ENCODE measurements at regions not wholly inside any gene's neighbourhood (a gene's known extent, or its start where the extent isn't known, plus 50 kb on each side); places are given as distances from the start of the nearest gene placed in this dataset.
A peak's percentile ranks its signal among the peaks of the same experiment; 100 is the strongest.
"Not testable (repeated sequence)": the region's sequence is repeated elsewhere in the genome, so short reads cannot be mapped to it uniquely, and the experiment has no call there.

DNA sequence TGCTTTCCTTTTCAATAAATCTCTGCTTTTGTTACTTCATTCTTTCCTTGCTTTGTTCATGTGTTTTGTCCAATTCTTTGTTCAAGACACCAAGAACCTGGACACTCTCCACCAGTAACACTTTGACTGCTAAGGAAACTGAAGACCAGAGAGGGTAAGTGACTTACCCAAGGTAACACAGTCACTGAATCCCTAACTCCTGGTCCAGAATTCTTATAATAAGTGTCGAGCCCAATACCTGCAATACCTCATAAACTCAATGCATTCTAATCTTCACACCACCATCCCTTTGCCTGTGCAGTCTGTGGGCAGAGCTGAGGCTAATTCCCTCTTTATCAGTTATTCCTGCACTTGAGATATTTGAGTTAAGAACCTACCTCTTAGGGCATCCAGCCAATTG, 237.8 kb downstream of the UACA start:
- no peak for DNase-seq (ENCODE audit: low read depth, low spot score)

DNA sequence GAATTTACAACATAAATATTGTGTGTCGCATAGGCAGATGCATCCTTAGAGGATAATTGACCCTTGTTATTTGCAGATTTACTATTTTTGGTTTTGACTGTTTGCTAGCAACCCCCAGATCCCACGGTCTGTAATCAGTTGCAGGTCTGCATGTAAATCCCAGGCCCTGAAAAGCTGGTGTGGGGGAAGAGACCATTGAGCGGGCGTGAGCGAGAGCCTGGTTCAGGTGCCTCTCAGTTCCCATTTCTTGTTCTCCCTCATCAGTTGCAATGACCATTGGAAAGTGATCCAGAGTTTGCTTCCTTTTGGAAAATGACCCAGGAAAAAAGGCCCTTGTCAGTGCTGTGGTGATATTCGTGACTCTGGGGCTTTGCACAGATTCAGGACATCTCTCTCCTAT, 238.9 kb downstream of the UACA start:
- no peak for DNase-seq (ENCODE audit: low read depth, low spot score)

DNA sequence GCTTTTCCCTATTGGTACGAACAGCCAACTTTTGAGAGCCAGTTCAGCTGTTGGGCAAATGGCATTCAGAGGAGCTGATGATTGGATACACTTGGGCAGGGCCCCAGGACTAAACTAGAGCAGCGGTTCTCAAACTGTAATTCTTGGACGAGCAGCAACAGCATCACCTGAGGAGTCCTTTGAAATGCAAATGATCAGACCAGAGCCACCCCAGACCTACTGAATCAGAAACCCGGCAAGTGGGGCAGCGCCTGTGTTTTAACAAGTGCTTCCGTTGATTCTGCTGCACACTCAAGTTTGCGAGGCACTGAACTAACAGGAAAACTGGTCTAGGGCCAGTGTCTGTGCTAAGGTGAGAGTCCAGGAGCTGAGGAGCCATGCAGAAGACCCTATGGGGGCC, 239.7 kb downstream of the UACA start:
- DNase-seq (ENCODE audit: low read depth, low spot score) = no peak

DNA sequence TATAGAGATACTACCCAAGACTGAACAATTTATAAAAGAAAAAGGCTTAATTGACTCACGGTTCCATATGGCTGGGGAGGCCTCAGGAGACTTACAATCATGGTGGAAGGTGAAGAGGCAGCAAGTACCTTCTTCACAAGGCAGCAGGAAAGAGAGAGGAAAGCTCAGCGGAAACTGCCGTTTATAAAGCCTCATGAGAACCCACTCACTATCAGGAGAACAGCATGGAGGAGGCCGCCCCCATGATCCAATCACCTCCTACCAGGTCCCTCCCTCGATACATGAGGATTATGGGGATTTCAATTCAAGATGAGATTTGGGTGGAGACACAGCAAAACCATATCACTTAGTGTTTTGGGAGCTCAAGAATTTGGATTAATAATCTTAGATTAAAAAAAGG, 240.2 kb downstream of the UACA start:
- no peak for DNase-seq (ENCODE audit: low read depth, low spot score)

DNA sequence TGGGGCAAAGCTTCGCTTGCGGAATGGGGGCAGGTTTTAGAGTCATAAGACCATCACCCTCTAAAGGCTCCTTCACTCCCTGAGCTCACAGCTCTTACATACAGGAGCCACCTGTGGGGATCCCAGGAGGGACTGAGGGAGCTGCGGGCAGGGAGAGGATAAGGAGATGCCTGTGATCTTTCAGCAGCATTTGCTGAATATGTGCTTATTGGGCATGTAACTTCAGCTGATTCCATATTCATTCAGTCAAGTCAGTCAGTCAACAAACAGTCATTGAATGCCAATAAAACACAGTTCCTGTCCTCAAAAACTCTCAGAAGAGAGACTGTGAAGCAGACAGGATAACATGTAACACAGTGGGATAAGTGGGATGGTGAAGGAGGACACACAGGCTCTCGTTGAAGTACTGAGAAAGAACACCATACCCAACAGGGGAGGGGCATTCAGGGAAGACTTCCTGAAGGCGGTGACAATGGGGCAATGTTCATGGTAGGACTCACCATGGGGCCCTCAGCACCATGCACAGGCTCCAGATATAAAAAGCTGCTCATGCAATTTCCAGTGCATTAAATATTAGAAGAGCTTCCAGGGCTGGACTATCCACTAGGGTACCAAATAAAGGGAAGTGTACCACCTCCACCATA, 240.9 kb downstream of the UACA start:
- DNase-seq (ENCODE audit: low read depth, low spot score) = no peak

DNA sequence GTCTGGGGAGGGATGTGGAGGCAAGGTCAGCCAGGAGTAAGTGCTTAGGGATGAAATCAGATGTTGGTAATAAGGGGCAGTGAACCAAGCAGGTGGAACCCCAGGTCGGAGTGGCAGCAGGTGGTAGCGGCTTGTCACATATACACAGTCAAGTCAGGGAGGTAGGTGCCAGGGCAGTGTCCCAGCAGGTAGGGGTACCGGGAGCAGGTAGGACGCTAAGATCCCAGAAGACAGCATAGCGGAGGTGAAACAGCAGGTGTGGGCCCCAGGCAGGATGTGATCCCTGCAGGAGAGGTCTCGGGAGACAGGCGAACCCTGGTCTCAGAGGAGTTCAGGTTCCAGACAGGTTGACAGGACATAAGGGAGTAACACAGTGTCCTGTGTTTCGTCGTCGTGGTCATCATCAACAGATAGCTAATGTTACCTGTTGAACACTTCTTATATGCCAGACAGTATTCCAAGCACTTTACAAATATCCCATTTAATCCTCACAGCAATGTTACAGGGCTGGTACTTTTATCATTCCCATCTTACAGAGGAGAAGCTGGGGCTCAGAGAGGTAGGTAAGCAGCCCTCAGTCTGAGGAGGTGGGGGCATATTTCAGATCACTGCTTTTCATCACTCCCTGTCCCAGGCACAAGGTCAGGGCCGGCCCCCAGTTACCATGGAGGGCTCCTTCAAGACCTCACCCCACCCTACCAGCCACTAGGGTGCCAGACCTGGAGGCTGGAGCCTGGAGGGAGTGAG, 241.6 kb downstream of the UACA start:
- no peak for DNase-seq (ENCODE audit: low read depth, low spot score)

DNA sequence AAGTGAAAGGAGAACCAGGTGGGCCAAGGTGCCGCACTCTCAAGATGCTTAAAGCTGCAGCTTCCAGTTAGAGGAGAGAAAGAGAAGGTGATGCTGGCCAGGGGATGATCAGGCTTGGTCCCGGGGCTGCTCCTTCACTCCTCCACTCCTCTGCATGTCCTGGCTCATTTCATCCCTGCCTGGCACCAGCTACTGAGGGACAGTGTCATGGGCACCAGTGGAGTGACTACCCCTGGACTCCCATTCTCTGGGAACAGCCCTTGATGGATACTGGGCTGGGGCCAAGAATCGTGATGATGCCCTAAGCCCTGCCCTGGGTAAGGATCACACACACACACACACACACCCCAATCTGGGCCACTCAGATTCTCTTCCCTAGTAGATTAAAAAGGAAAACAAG, 243.7 kb downstream of the UACA start:
- no peak for DNase-seq (ENCODE audit: low read depth, low spot score)

DNA sequence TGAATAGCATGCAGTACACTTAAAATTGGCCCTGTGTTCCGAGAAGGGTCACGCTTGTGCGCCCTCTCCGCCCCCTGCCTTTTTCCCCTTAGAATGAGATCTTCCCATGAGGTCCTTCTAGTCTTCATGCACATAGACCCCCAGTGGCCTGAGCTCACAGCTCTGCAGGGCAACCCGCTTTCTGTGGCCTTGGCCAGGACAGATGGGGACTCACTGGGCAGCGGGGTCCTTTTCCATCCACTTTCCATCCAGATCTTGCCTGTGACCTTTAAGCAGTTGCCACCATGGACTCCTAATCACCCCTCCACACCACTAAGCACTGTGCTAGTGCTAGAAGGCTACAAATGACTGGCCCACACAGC, 244.4 kb downstream of the UACA start:
- no peak for DNase-seq (ENCODE audit: low read depth, low spot score)

DNA sequence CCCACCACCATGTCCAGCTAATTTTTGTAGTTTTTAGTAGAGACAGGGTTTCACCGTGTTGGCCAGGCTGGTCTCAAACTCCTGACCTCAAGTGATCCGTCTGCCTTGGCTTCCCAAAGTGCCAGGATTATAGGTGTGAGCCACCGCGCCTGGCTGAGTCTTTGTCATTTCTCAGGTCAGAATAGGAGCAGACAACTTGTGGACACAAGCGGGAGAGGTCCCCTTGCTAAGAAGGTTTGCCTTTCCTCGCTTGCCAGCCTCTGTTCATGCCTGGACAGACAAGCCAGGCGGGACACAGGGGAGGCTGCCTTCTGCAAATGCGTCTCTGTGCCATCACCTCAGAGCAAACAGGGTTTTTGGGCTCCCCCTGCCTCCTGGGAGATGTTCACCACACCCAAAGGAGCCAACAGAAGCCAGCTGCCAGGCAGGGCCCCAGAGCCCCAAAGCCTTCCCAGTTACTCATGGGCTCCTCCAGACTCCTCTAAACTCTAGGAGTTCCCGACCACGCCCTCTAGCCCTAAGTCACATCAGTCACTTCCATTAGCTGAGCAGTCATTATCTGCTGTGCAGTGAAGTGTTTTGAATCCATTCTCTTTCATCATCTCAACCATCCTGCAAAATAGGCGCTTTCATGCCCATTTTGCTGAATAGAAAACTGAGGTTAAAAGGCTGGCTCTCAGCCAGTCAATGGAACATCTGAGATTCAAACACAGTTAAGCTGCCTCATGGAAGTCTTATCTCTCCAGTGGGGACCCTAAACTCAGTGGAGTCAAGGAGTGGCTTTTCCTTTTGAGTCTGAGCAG, 245.0 kb downstream of the UACA start:
- DNase-seq (ENCODE audit: low read depth, low spot score) = no peak

DNA sequence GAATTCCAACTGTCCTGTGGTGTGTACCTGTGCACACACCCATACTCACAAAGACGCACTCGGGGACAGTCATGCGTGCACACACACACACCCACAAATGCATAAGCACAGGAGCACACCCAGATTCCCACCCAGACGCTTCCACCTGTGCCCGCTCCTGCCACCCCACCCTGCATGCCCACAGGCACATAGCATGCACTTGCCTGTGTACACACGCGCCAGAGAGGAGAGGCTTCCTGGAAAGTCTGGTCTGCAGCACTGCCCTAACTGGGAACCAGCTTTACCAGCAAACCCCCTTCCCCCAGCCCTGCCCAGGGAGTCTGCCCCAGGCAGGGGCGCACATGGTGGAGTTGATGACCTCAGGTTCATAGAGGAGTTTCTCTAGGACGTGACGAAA, 246.2 kb downstream of the UACA start:
- no peak for DNase-seq (ENCODE audit: low read depth, low spot score)

DNA sequence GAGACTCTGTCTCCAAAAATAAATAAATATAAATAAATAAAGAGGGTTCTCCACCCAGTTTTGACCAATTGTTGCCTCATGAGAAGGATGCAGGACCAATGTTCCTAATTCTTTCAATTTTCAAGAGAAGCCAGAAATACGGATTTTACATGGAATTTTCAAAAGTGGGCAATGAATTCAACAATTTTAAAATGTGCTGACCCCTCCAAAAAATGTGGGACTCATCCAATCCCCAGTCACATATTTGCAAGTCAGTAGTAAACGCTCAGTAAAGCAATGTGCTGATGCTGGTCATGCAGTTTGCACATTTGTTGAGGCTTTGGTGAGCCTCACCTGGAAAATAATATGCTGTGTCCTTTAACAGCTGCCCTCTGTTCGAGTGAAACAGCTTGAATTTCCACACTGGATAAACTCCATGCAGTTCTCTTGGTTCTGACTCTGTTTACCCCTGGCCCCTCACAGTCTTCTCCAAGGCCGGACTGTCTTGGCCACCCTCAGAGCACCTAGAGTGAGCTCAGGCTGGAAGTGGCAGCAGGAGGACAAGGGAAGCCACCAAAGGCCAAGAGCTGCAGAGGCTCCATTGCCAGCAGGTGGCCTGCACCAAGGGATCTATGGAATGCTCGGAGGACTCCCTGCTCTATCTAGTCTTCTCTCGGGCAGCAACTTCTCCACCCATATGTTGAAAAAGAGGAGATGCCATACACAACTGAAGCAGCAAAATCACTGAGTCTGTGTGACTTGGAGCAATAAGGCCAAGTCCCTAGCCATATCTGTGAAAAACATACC, 246.8 kb downstream of the UACA start:
- DNase-seq (ENCODE audit: low read depth, low spot score) = no peak

DNA sequence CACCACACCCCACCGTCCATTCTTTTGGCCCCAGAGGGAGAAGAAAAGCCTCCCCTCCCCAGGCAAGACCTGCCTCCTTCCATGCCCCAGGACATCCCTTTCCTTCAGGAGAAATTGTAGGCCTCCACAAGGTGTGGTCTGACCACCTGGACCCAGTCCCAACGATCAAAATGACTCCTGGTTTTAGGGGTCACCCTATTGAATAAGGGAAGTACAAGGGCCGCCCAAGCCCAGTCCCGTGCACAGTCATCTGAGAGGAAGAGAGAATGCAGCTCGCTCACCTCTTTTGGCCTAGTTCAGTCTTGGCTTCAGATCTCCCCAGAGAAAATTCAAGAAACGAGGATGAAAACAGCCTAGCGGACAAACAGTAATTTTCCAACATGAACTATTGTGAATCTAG, 249.1 kb downstream of the UACA start:
- DNase-seq (ENCODE audit: low read depth, low spot score) = no peak

DNA sequence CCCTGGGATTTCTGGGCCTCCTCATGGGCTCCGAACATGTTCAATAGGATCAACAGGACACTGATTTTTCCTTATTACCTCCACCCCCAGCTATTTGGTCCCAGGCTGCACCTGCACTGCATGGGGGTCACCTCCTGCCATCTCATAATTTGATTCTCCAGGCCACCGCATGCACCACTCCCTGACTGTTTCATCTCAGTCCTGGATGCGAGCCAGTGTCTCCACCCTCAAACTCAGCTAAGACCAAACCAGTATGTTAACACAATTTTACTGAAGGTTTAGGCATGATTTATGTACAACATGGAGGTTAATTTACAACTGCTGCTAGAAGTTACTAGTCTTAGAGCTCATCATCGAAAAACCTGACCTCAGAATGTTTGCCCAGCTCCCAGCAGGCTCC, 249.5 kb downstream of the UACA start:
- DNase-seq (ENCODE audit: low read depth, low spot score) = no peak

DNA sequence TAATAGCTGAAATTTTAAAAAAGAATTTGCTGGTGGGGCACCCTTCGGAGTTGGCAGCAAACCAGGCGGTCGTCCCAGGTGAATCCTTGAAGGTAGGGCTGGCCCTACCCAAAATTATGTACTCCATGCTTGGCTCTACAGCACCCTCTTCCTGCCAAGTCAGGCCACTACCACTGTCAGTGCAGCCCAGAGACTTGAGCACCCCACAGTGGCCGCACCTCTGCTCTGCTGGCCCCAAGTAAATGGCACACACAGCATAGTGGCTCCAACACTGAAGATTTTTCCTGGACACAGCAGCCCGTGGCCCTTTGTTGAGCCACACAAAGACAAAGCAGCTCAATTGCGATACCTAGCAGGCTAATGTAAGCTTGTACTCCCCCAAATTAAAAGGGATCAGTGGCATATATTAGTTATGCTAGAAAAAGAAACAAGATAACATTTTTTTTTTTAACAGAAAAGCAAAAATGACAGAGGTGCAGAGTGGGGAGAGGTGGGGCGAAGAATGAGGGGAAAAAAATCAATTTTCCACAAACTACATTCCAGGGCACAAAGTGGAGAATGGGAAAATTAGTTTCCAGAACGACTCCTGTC, 250.5 kb downstream of the UACA start:
- no peak for DNase-seq (ENCODE audit: low read depth, low spot score)

DNA sequence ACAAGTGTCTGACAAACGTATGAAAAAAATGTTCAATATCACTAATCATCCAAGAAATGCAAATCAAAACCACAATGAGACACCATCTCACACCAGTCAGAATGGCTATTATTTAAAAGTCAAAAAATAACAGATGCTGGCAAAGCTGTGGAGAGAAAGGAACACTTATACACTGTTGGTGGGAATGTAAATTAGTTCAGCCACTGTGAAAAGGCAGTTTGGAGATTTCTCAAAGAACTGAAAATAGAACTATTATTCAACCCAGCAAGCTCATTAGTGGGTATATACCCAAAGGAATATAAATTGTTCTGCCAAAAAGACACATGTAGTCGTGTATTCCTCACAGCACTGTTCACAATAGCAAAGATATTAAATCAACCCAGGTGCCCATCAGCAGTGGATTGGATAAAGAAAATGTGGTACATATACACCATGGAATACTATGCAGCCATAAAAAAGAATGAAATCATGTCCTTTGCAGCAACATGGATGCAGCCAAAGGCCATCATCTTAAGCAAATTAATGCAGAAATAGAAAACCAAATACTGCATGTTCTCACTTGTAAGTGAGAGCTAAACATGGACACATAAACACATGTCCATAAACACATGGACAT, 251.3 kb downstream of the UACA start:
- not testable (repeated sequence) for DNase-seq (ENCODE audit: low read depth, low spot score)

DNA sequence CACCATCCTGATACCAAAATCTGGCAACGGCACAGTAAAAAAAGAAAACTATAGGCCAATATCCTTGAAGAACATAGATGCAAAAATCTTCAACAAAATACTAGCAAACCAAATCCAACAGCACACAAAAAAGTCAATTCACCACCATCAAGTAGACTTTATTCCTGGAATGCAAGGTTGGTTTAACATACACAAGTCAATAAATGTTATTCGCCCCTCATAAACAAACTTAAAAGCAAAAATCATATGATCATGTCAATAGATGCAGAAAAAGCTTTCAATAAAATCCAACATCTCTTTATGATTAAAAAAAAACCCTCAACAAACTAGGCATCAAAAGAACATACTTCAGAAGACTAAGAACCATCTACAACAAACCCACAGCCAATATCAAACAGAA, 252.9 kb downstream of the UACA start:
- DNase-seq (ENCODE audit: low read depth, low spot score) = no peak

DNA sequence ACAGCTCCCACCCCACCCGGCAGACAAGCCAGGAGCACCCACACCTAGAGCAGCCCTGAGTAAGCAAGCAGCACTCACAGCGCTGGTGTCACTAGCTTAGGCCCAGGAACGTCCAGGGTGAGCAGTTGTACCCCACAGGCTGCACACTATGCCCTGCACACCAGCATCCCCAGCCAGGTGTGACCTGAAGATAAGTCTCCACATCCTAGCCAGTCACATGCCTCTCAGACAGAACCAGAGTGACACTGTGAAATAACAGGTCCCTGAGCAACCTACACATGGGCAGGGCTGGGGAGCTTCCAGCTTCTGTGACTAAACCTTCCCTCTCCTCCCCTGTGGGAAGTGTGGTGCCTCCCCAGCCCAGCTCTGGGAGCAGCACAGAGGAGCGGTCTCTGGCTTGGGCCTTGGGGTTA, 253.6 kb downstream of the UACA start:
- no peak for DNase-seq (ENCODE audit: low read depth, low spot score)

DNA sequence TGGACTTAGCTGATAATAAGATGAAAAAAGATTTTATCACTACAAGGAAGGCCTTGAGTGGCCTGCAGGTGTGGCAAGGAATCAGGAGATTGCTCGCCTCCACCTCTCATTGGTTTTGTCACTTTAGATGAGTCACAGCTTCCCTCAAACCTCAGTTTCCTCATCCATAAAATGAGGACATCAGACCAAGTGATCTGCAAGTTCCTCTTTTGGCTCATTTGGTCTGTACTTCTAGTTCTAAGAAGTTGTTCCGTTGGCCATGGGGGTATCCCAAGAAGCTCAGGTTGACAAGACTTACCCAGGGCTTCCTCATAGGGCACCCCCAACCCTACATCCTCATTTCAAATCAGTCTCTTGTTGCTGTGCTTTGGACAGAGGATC, 254.1 kb downstream of the UACA start:
- no peak for DNase-seq (ENCODE audit: low read depth, low spot score)

DNA sequence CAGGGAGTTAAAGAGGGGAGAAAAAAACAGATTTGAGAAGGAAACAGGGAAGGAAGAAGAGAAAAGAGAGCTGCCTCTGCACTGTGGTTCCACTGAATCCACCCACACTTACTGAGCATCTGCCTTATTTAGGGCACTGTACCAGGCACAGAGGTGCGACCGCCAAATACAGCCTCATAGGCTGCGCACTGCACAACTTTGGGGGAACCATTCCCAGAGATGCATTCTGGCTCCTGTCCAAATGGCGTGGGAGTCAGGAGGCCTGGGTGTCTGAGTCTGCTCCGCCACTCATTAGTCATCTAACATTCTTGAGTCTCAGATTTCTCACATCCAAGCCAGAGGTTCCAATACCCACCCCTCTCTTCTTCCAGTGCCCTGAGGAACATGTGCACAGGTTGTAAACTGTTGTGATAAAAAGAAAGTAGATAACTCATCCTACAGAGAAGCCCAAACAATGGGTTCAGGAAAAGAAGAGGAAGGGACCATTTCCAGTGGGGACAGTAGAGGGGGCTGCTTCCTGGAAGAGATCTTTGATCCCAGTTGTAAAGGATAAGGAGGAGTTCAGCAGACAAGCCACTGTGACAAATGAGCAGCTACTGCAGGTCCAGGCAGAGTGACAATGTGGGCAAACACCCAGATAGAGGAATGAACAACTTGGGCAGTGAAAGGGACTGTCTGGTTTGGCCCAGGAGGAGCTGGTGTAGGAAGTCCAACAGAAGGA, 254.6 kb downstream of the UACA start:
- peak; percentile 92 for DNase-seq (ENCODE audit: low read depth, low spot score)

DNA sequence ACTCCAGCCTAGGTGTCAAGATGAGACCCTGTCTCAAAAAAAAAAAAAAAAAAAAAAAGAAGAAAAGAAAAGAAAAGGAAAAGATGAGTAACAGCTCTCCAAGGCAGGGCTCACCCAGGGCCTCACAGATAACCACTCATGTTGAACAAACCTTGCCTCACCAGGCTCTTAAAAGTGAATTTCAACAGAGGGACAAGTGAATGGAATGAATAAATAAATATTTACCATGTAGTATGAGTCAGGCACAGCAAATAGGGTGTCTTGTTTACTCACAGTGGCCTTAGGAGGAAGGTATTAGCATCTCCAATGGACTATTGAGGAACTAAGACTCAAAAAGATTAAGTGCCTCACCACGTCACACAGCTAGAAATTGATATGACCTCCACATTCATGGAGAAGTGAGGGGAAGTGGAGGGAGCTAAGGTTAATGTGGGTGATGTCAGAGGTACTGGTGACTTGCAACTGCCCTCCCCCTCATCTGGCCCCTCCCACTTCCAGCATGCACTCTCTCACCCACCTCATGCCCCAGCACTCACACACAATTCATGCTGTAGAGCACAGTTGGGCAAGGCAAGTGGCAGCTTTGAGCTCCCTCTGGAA, 255.5 kb downstream of the UACA start:
- no peak for DNase-seq (ENCODE audit: low read depth, low spot score)

All from astrocyte of the hippocampus (primary cell).